ENCODE measurements at regions not wholly inside any gene's neighbourhood (a gene's known extent, or its start where the extent isn't known, plus 50 kb on each side); places are given as distances from the start of the nearest gene placed in this dataset.

GRCh38 chr21:25501462-25501861 is 105.8 kb downstream of the MRPL39 start:
- Histone ChIP-seq H3K36me3 (ENCODE audit: control insufficient read depth in 4 of 4, insufficient read depth in 3 of 4, low read depth in 1 of 4, low read length in 3 of 4) (no peaks in the 10 kb centered on the region), H3K9ac (ENCODE audit: low read depth in 1 of 2, low read length in 2 of 2) (no peak overlapping the region), H3K27me3 (ENCODE audit: control insufficient read depth in 4 of 4, insufficient read depth in 4 of 4, low read length in 3 of 4) (no peaks in the 10 kb centered on the region), H3K27ac (ENCODE audit: low read depth in 1 of 2, low read length in 2 of 2) (no peak overlapping the region), H3K9me3 (ENCODE audit: control insufficient read depth in 4 of 4, low read length in 3 of 4) (no peaks in the 10 kb centered on the region), H3K4me1 (ENCODE audit: control insufficient read depth in 4 of 4, insufficient read depth in 4 of 4, low read length in 3 of 4) (no peaks in the 10 kb centered on the region), H3K4me3 (ENCODE audit: low read depth in 1 of 3, low read length in 3 of 3) (no peak overlapping the region)
- no peak for DNase-seq (ENCODE audit: low spot score)
- WGBS = 74% methylated on average over 2 of the region's 2 CpGs
- no peak for TF ChIP-seq EGR1 (IDR thresholded peaks at IDR 0.05; ENCODE audit: low read depth in 2 of 2)
- TF ChIP-seq HNF4G (IDR thresholded peaks at IDR 0.05) = no peak
- no peak for TF ChIP-seq FOXA1 (IDR thresholded peaks at IDR 0.05)
- no peak for TF ChIP-seq RXRA (IDR thresholded peaks at IDR 0.05)
- no peak for TF ChIP-seq RAD21 (IDR thresholded peaks at IDR 0.05)
- TF ChIP-seq HNF4A (conservative IDR thresholded peaks at IDR 0.05) = no peak
- TF ChIP-seq SP1 (IDR thresholded peaks at IDR 0.05) = no peak
- TF ChIP-seq, protein P1, sequence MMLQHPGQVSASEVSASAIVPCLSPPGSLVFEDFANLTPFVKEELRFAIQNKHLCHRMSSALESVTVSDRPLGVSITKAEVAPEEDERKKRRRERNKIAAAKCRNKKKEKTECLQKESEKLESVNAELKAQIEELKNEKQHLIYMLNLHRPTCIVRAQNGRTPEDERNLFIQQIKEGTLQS (IDR thresholded peaks at IDR 0.05) = no peak
- TF ChIP-seq, protein P2, sequence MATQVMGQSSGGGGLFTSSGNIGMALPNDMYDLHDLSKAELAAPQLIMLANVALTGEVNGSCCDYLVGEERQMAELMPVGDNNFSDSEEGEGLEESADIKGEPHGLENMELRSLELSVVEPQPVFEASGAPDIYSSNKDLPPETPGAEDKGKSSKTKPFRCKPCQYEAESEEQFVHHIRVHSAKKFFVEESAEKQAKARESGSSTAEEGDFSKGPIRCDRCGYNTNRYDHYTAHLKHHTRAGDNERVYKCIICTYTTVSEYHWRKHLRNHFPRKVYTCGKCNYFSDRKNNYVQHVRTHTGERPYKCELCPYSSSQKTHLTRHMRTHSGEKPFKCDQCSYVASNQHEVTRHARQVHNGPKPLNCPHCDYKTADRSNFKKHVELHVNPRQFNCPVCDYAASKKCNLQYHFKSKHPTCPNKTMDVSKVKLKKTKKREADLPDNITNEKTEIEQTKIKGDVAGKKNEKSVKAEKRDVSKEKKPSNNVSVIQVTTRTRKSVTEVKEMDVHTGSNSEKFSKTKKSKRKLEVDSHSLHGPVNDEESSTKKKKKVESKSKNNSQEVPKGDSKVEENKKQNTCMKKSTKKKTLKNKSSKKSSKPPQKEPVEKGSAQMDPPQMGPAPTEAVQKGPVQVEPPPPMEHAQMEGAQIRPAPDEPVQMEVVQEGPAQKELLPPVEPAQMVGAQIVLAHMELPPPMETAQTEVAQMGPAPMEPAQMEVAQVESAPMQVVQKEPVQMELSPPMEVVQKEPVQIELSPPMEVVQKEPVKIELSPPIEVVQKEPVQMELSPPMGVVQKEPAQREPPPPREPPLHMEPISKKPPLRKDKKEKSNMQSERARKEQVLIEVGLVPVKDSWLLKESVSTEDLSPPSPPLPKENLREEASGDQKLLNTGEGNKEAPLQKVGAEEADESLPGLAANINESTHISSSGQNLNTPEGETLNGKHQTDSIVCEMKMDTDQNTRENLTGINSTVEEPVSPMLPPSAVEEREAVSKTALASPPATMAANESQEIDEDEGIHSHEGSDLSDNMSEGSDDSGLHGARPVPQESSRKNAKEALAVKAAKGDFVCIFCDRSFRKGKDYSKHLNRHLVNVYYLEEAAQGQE (IDR thresholded peaks at IDR 0.05) = no peak
- no peak for TF ChIP-seq YY1 (IDR thresholded peaks at IDR 0.05)
- TF ChIP-seq GABPA (IDR thresholded peaks at IDR 0.05 in 1 of 2, conservative IDR thresholded peaks at IDR 0.05 in 1 of 2) = no peak
- no peak for TF ChIP-seq FOXA2 (IDR thresholded peaks at IDR 0.05)
- TF ChIP-seq CTCF (IDR thresholded peaks at IDR 0.05; ENCODE audit: low read depth, low read length, missing input control) = no peak

GRCh38 chr21:25500598-25500997 is 106.7 kb downstream of the MRPL39 start:
- H3K9ac ChIP-seq (ENCODE audit: low read depth in 1 of 2, low read length in 2 of 2) = no peak overlapping the region
- H3K27ac ChIP-seq (ENCODE audit: low read depth in 1 of 2, low read length in 2 of 2) = no peak overlapping the region
- no peaks in the 10 kb centered on the region for H3K27me3 ChIP-seq (ENCODE audit: control insufficient read depth in 4 of 4, insufficient read depth in 4 of 4, low read length in 3 of 4)
- DNase-seq (ENCODE audit: low spot score) = no peak
- TF ChIP-seq, protein P2 (IDR thresholded peaks at IDR 0.05) = no peak
- no peak for TF ChIP-seq RAD21 (IDR thresholded peaks at IDR 0.05)
- no peak for TF ChIP-seq YY1 (IDR thresholded peaks at IDR 0.05)
- no peak for TF ChIP-seq HNF4A (conservative IDR thresholded peaks at IDR 0.05)
- TF ChIP-seq EGR1 (IDR thresholded peaks at IDR 0.05; ENCODE audit: low read depth in 2 of 2) = no peak
- no peak for TF ChIP-seq RXRA (IDR thresholded peaks at IDR 0.05)
- no peak for TF ChIP-seq HNF4G (IDR thresholded peaks at IDR 0.05)
- TF ChIP-seq, protein P1 (IDR thresholded peaks at IDR 0.05) = no peak
- TF ChIP-seq ZBTB33 (IDR thresholded peaks at IDR 0.05) = no peak
- no peak for TF ChIP-seq FOXA2 (IDR thresholded peaks at IDR 0.05)
- no peak for TF ChIP-seq TAF1 (conservative IDR thresholded peaks at IDR 0.05)
- TF ChIP-seq, protein P3, sequence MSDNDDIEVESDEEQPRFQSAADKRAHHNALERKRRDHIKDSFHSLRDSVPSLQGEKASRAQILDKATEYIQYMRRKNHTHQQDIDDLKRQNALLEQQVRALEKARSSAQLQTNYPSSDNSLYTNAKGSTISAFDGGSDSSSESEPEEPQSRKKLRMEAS (IDR thresholded peaks at IDR 0.05) = no peak
- TF ChIP-seq GABPA (IDR thresholded peaks at IDR 0.05 in 1 of 2, conservative IDR thresholded peaks at IDR 0.05 in 1 of 2) = no peak
- TF ChIP-seq FOXA1 (IDR thresholded peaks at IDR 0.05) = no peak
- no peak for TF ChIP-seq NR2F2 (IDR thresholded peaks at IDR 0.05)
- no peaks in the 10 kb centered on the region for H3K4me1 ChIP-seq (ENCODE audit: control insufficient read depth in 4 of 4, insufficient read depth in 4 of 4, low read length in 3 of 4)
- H3K36me3 ChIP-seq (ENCODE audit: control insufficient read depth in 4 of 4, insufficient read depth in 3 of 4, low read depth in 1 of 4, low read length in 3 of 4) = no peaks in the 10 kb centered on the region
- no peaks in the 10 kb centered on the region for H3K9me3 ChIP-seq (ENCODE audit: control insufficient read depth in 4 of 4, low read length in 3 of 4)
- WGBS = 64% methylated on average over 2 of the region's 2 CpGs
- H3K4me3 ChIP-seq (ENCODE audit: low read depth in 1 of 3, low read length in 3 of 3) = no peak overlapping the region
